Liver (tissue), 8 donors: ENCODE measurements at regions not wholly inside any gene's neighbourhood (a gene's known extent, or its start where the extent isn't known, plus 50 kb on each side); places are given as distances from the start of the nearest gene placed in this dataset.
A peak's percentile ranks its signal among the peaks of the same experiment; 100 is the strongest.

Experiments
- DNase-seq: peaks from one replicate; pipeline ENCODE4 v3.0.0-alpha.2; 2017; ENCODE audit warnings: low spot score
- H3K27ac ChIP-seq, 2 donors: one replicate each; pipeline ENCODE4 v1.7.0; 2013; ENCODE audit warnings: inconsistent platforms in 2 of 2, low read length in 2 of 2, control low read depth in 1 of 2, low read depth in 1 of 2, mild to moderate bottlenecking in 1 of 2
- H3K27me3 ChIP-seq, 4 donors: one replicate each; pipeline versions ENCODE4 v1.6.1 to v1.7.0; 2013; ENCODE audit warnings: low read length in 3 of 4, inconsistent platforms in 1 of 4, mild to moderate bottlenecking in 1 of 4, moderate library complexity in 1 of 4; ENCODE audit not compliant: control insufficient read depth in 4 of 4, insufficient read depth in 4 of 4
- H3K36me3 ChIP-seq, 4 donors: one replicate each; pipeline versions ENCODE4 v1.6.1 to v1.7.0; 2013; ENCODE audit warnings: low read length in 3 of 4, mild to moderate bottlenecking in 3 of 4, low read depth in 1 of 4, moderate library complexity in 1 of 4; ENCODE audit not compliant: control insufficient read depth in 4 of 4, insufficient read depth in 3 of 4
- H3K4me1 ChIP-seq, 4 donors: one replicate each; pipeline versions ENCODE4 v1.6.1 to v1.7.0; 2013; ENCODE audit warnings: low read length in 3 of 4, mild to moderate bottlenecking in 3 of 4, moderate library complexity in 1 of 4; ENCODE audit not compliant: control insufficient read depth in 4 of 4, insufficient read depth in 4 of 4
- H3K4me3 ChIP-seq, 3 donors: one replicate each; pipeline versions ENCODE4 v1.6.1 to v1.7.0; 2013; ENCODE audit warnings: low read length in 3 of 3, control low read depth in 1 of 3, low read depth in 1 of 3, mild to moderate bottlenecking in 1 of 3
- H3K9ac ChIP-seq, 2 donors: one replicate each; pipeline ENCODE4 v1.7.0; 2013; ENCODE audit warnings: low read length in 2 of 2, mild to moderate bottlenecking in 2 of 2, moderate library complexity in 2 of 2, control low read depth in 1 of 2, low read depth in 1 of 2
- H3K9me3 ChIP-seq, 4 donors: one replicate each; pipeline versions ENCODE4 v1.6.1 to v1.7.0; 2013; ENCODE audit warnings: low read length in 3 of 4; ENCODE audit not compliant: control insufficient read depth in 4 of 4
- ATF3 ChIP-seq: IDR thresholded peaks from 2 replicates; pipeline ENCODE4 v1.6.1; 2016; ENCODE audit warnings: antibody characterized with exemption
- CTCF ChIP-seq: fragments of 150-350 bp; IDR thresholded peaks from 2 replicates; pipeline ENCODE4 v1.5.1; 2017; ENCODE audit warnings: improper control_type of control experiment, low read depth, low read length; ENCODE audit not compliant: missing input control
- EGR1 ChIP-seq, 2 donors: IDR thresholded peaks; 2 replicates each; pipeline ENCODE4 v1.6.1; 2016 to 2018; ENCODE audit warnings: antibody characterized with exemption in 2 of 2, low read depth in 2 of 2
- FOXA1 ChIP-seq: IDR thresholded peaks from 2 replicates; pipeline ENCODE4 v1.6.1; 2016; ENCODE audit warnings: antibody characterized with exemption
- GABPA ChIP-seq, 2 donors: IDR thresholded peaks in 1 of 2; conservative IDR thresholded peaks in 1 of 2; 2 replicates each; pipeline ENCODE4 v1.6.1; 2016; ENCODE audit warnings: antibody characterized with exemption in 2 of 2, mild to moderate bottlenecking in 1 of 2, moderate library complexity in 1 of 2
- HNF4A ChIP-seq, 2 donors: conservative IDR thresholded peaks; 2 replicates each; pipeline ENCODE4 v1.6.1; 2016; ENCODE audit warnings: antibody characterized with exemption in 2 of 2, mild to moderate bottlenecking in 2 of 2
- HNF4G ChIP-seq: IDR thresholded peaks from 2 replicates; pipeline ENCODE4 v1.6.1; 2016; ENCODE audit warnings: antibody characterized with exemption
- JUND ChIP-seq, 2 donors: IDR thresholded peaks; 2 replicates each; pipeline ENCODE4 v1.6.1; 2016; ENCODE audit warnings: antibody characterized with exemption in 2 of 2
- MAX ChIP-seq: IDR thresholded peaks from 2 replicates; pipeline ENCODE4 v1.6.1; 2016; ENCODE audit warnings: antibody characterized with exemption
- NR2F2 ChIP-seq: IDR thresholded peaks from 2 replicates; pipeline ENCODE4 v1.6.1; 2016; ENCODE audit warnings: antibody characterized with exemption
- RAD21 ChIP-seq, 2 donors: IDR thresholded peaks; 2 replicates each; pipeline ENCODE4 v1.6.1; 2016; ENCODE audit warnings: antibody characterized with exemption in 2 of 2, mild to moderate bottlenecking in 2 of 2
- RXRA ChIP-seq, 2 donors: IDR thresholded peaks; 2 replicates each; pipeline ENCODE4 v1.6.1; 2017 to 2018; ENCODE audit warnings: antibody characterized with exemption in 2 of 2, mild to moderate bottlenecking in 1 of 2
- SP1 ChIP-seq: IDR thresholded peaks from 2 replicates; pipeline ENCODE4 v1.6.1; 2018; ENCODE audit warnings: antibody characterized with exemption, mild to moderate bottlenecking
- TAF1 ChIP-seq: conservative IDR thresholded peaks from 2 replicates; pipeline ENCODE4 v1.6.1; 2016; ENCODE audit warnings: antibody characterized with exemption, mild to moderate bottlenecking
- YY1 ChIP-seq: IDR thresholded peaks from 2 replicates; pipeline ENCODE4 v1.6.1; 2016; ENCODE audit warnings: antibody characterized with exemption, mild to moderate bottlenecking
- WGBS: extraction: QIAGEN DNeasy Blood & Tissue Kit; methylation state at CpG from one replicate; pipeline ENCODE4 v1.1.7; 2013; 5-methylcytosine and 5-hydroxymethylcytosine counted together
- donor health status: healthy.
- donor health status: healthy.
- donor health status: healthy.
- donor health status: healthy.
- donor health status: healthy.

- 81% methylated on average over 6 of the region's 6 CpGs for whole genome bisulfite sequencing
- no peak overlapping the region for H3K27ac ChIP-seq
- H3K36me3 ChIP-seq: no peaks in the 10 kb centered on the region
- no peaks in the 10 kb centered on the region for H3K9me3 ChIP-seq
- peaks cover 0 to 4% (median 1%) of the 10 kb centered on the region in 4 donors for H3K27me3 ChIP-seq
- no peak for TF ChIP-seq ATF3
- no peak for TF ChIP-seq GABPA (IDR thresholded peaks at IDR 0.05 in 1 of 2, conservative IDR thresholded peaks at IDR 0.05 in 1 of 2)
- H3K4me3 ChIP-seq: no peak overlapping the region
- no peak overlapping the region for H3K9ac ChIP-seq
- H3K4me1 ChIP-seq: no peaks in the 10 kb centered on the region
- DNase-seq: no peak
Observed at GRCh38 chr18:75926811-75927210, 499.3 kb upstream of the SMIM21 start.

GRCh38 chr18:75923169-75923568 lies 495.7 kb upstream of the SMIM21 start:
- Histone ChIP-seq H3K27me3 (peaks cover 0 to 6% (median 0%) of the 10 kb centered on the region in 4 donors), H3K27ac (no peak overlapping the region), H3K36me3 (no peaks in the 10 kb centered on the region), H3K9ac (no peak overlapping the region), H3K4me3 (no peak overlapping the region), H3K4me1 (no peaks in the 10 kb centered on the region), H3K9me3 (no peaks in the 10 kb centered on the region)
- 34% methylated on average over 4 of the region's 4 CpGs for WGBS
- TF ChIP-seq SP1 (no peak), MAX (no peak), TAF1 (no peak), YY1 (no peak), RAD21 (IDR thresholded peaks at IDR 0.05) (no peak), NR2F2 (no peak), CTCF (no peak), JUND (IDR thresholded peaks at IDR 0.05) (no peak), FOXA1 (no peak), EGR1 (IDR thresholded peaks at IDR 0.05; ENCODE audit: low read depth in 2 of 2) (no peak)
- DNase-seq: no peak

GRCh38 chr18:75916624-75916982 lies 489.1 kb upstream of the SMIM21 start:
- no peak for DNase-seq
- Histone ChIP-seq H3K27me3 (peaks cover 0 to 2% (median 0%) of the 10 kb centered on the region in 4 donors), H3K4me3 (peak overlapping the region in 1 of 3 donors; percentile 45), H3K9ac (no peak overlapping the region), H3K36me3 (no peaks in the 10 kb centered on the region), H3K4me1 (peaks cover 0 to 8% (median 3%) of the 10 kb centered on the region in 4 donors), H3K27ac (no peak overlapping the region), H3K9me3 (no peaks in the 10 kb centered on the region)
- TF ChIP-seq HNF4G: no peak
- no peak for TF ChIP-seq NR2F2
- no peak for TF ChIP-seq SP1
- no peak for TF ChIP-seq RXRA (IDR thresholded peaks at IDR 0.05)
- no peak for TF ChIP-seq HNF4A (conservative IDR thresholded peaks at IDR 0.05)
- no peak for TF ChIP-seq YY1
- TF ChIP-seq ATF3: no peak
- TF ChIP-seq RAD21 (IDR thresholded peaks at IDR 0.05): no peak
- TF ChIP-seq EGR1 (IDR thresholded peaks at IDR 0.05; ENCODE audit: low read depth in 2 of 2): no peak
- WGBS: 23% methylated on average over 18 of the region's 18 CpGs
